ENCODE measurements at regions not wholly inside any gene's neighbourhood (a gene's known extent, or its start where the extent isn't known, plus 50 kb on each side); places are given as distances from the start of the nearest gene placed in this dataset.

DNA sequence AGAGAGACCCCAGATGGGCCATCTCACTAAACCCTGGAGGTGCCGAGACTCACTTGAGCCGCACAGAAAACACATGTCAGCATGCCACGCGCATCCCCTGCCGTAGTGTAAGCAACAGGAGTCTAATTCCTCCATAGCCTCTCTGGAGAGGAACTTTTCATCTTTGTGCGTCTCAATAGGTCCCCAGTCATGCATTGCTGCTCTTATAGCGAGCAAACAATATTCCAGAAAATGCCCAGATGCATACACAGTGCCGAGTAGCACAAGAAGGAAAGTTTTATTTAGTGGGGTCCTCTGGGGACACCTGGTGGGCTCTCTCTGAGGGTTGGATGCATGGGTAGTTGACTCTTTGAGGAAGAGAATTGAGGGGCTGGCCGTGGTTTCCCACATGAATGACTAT is 97.9 kb upstream of the DAP start:
- TF ChIP-seq, protein P1, sequence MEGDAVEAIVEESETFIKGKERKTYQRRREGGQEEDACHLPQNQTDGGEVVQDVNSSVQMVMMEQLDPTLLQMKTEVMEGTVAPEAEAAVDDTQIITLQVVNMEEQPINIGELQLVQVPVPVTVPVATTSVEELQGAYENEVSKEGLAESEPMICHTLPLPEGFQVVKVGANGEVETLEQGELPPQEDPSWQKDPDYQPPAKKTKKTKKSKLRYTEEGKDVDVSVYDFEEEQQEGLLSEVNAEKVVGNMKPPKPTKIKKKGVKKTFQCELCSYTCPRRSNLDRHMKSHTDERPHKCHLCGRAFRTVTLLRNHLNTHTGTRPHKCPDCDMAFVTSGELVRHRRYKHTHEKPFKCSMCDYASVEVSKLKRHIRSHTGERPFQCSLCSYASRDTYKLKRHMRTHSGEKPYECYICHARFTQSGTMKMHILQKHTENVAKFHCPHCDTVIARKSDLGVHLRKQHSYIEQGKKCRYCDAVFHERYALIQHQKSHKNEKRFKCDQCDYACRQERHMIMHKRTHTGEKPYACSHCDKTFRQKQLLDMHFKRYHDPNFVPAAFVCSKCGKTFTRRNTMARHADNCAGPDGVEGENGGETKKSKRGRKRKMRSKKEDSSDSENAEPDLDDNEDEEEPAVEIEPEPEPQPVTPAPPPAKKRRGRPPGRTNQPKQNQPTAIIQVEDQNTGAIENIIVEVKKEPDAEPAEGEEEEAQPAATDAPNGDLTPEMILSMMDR (IDR thresholded peaks at IDR 0.05) = no peak
- no peak overlapping the region for H3K4me3 ChIP-seq
- no peak overlapping the region for H3K27ac ChIP-seq
- H3K4me1 ChIP-seq = peaks cover 0 to 16% of the 10 kb centered on the region in 2 donors
- H3K9me3 ChIP-seq = no peaks in the 10 kb centered on the region
- no peaks in the 10 kb centered on the region for H3K27me3 ChIP-seq
- H3K36me3 ChIP-seq = no peaks in the 10 kb centered on the region
- DNase-seq (ENCODE audit: low spot score) = no peak

DNA sequence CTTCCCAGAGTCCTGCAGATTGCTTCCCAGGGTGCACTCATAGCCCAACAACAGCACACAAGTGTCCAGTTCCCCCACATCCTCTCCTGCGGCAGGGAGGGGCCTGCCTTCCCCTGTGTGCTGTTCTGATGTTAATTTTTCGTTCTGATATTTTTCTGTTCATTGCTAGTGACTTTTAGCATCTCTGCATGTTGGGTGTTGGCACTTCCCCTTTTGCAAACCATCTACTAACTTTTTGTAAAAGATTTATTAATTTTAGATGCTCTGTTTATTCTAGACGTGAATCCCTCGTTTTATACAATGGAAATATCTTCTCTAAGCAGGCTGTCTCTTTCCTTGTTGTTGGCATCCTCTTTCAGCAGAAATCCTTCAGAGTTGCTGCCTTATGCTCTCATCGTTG is 97.3 kb upstream of the DAP start:
- DNase-seq (ENCODE audit: low spot score) = no peak
- Histone ChIP-seq H3K36me3 (no peaks in the 10 kb centered on the region), H3K4me1 (peaks cover 0 to 16% of the 10 kb centered on the region in 2 donors), H3K27me3 (no peaks in the 10 kb centered on the region), H3K9me3 (no peaks in the 10 kb centered on the region), H3K4me3 (no peak overlapping the region), H3K27ac (no peak overlapping the region)
- TF ChIP-seq, protein P1 (IDR thresholded peaks at IDR 0.05) = no peak

DNA sequence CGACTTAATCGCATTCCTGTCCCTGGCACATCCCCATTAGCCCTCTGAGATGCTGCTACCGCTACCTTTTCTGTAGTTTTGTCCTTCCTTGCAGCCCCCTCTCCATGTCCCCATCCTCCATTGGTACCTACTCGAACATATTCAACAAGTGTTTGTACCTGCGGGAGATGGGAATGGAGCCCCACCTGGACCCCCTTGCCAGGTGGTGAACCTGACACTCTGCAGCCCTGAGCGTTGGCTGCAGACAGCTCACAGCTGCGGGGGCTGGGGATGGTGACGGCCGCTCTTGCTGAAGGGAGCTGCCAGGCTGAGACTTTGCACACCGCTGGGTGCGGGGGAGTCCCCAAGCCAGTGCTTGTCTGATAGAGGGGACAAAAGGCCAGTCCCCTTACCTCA is 96.3 kb upstream of the DAP start:
- TF ChIP-seq, protein P1 (IDR thresholded peaks at IDR 0.05) = no peak

DNA sequence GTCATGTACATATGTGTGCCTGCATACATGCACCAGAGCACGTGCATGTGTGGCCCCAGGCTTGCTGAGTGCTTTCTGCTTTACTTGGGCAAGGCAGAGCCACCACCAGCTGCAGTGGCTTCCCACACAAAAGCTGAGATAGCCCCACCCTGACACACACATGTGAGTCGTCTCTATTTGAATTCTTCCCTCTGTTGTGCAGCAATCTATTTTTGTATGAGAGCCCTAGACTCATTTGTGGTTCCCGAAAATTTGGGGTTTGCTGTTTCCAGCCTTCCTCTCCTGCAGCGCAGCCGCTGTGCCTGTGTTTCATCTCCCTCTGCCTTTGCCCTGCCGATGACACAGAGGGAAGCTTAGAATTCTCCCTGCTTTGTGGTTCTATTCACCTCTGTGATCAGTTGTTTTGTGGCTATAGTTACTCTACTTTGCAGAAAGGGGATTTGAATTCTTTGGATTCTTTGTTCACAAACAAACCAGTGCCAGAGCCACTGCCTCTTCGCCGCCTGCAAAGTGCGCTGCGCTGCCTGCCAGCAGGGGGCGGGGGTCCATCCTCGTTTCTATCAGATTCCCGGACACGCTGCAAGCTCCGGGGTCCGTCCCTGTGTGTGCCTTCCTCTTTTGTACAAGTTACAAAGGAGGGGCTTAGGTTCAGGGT is 95.8 kb upstream of the DAP start:
- DNase-seq (ENCODE audit: low spot score) = peak; percentile 71
- H3K9me3 ChIP-seq = no peaks in the 10 kb centered on the region
- H3K27ac ChIP-seq = no peak overlapping the region
- peak overlapping the region in 1 of 2 donors; percentile 28 for H3K4me3 ChIP-seq
- TF ChIP-seq, protein P1 (IDR thresholded peaks at IDR 0.05) = peak; percentile 73 to 86
- peaks cover 0 to 16% of the 10 kb centered on the region in 2 donors for H3K4me1 ChIP-seq
- no peaks in the 10 kb centered on the region for H3K27me3 ChIP-seq
- H3K36me3 ChIP-seq = no peaks in the 10 kb centered on the region

More for the DNA sequence above, 96.3 kb upstream of the DAP start:
- peaks cover 0 to 16% of the 10 kb centered on the region in 2 donors for H3K4me1 ChIP-seq
- no peak for DNase-seq (ENCODE audit: low spot score)
- H3K27me3 ChIP-seq = no peaks in the 10 kb centered on the region
- peak overlapping the region in 1 of 2 donors; percentile 28 for H3K4me3 ChIP-seq
- H3K36me3 ChIP-seq = no peaks in the 10 kb centered on the region
- H3K27ac ChIP-seq = no peak overlapping the region
- no peaks in the 10 kb centered on the region for H3K9me3 ChIP-seq

DNA sequence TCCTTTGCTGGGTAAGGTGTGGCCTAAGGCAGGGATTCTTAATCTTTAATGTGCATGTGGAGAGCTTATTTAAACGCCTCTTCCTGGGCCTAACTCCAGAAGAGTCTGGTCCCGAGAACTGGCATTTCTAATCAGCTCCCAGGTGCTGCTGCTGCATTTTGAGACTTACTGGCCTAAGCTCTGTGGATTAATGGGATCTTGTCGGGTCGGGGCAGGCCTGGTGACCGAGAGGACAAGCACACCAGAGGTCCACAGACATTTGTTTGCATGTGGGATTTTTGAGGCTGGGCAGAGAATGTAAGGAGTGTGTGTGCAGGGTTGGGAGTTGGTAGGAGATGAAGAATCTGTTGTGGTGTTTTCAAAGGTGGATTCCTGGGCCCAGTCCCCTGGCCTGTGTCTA is 95.0 kb upstream of the DAP start:
- DNase-seq (ENCODE audit: low spot score) = no peak
- H3K9me3 ChIP-seq = no peaks in the 10 kb centered on the region
- H3K27ac ChIP-seq = no peak overlapping the region
- no peaks in the 10 kb centered on the region for H3K36me3 ChIP-seq
- no peaks in the 10 kb centered on the region for H3K27me3 ChIP-seq
- H3K4me3 ChIP-seq = no peak overlapping the region
- peaks cover 0 to 16% of the 10 kb centered on the region in 2 donors for H3K4me1 ChIP-seq
- TF ChIP-seq, protein P1 (IDR thresholded peaks at IDR 0.05) = no peak

Measured in right atrium auricular region (tissue), 2 donors.